ENCODE measurements at regions not wholly inside any gene's neighbourhood (a gene's known extent, or its start where the extent isn't known, plus 50 kb on each side); places are given as distances from the start of the nearest gene placed in this dataset.
"Not testable (repeated sequence)": the region's sequence is repeated elsewhere in the genome, so short reads cannot be mapped to it uniquely, and the experiment has no call there.

GRCh38 chr2:61660511-61661388 is 122.6 kb upstream of the XPO1 start:
- H3K27me3 ChIP-seq (ENCODE audit: control insufficient read depth in 1 of 2, insufficient read depth in 2 of 2, low read length in 2 of 2), result no peaks in the 10 kb centered on the region
- H3K9ac ChIP-seq (ENCODE audit: low read depth in 1 of 2, low read length in 2 of 2), result no peak overlapping the region
- no peaks in the 10 kb centered on the region for H3K9me3 ChIP-seq (ENCODE audit: control insufficient read depth in 1 of 2, low read length in 2 of 2)
- H3K36me3 ChIP-seq (ENCODE audit: control insufficient read depth in 1 of 2, insufficient read depth in 2 of 2, low read length in 2 of 2), result no peaks in the 10 kb centered on the region
- no peak overlapping the region for H3K4me3 ChIP-seq (ENCODE audit: low read depth in 1 of 2, low read length in 2 of 2)
- H3K27ac ChIP-seq (ENCODE audit: low read depth, low read length), result no peak overlapping the region
- H3K4me1 ChIP-seq (ENCODE audit: control insufficient read depth in 1 of 2, insufficient read depth in 2 of 2, low read length in 2 of 2), result peaks cover 0 to 15% of the 10 kb centered on the region in 2 donors

- no peak overlapping the region for H3K9ac ChIP-seq (ENCODE audit: low read depth in 1 of 2, low read length in 2 of 2)
- H3K4me3 ChIP-seq (ENCODE audit: low read depth in 1 of 2, low read length in 2 of 2), result no peak overlapping the region
- no peak overlapping the region for H3K27ac ChIP-seq (ENCODE audit: low read depth, low read length)
- no peaks in the 10 kb centered on the region for H3K9me3 ChIP-seq (ENCODE audit: control insufficient read depth in 1 of 2, low read length in 2 of 2)
- no peaks in the 10 kb centered on the region for H3K27me3 ChIP-seq (ENCODE audit: control insufficient read depth in 1 of 2, insufficient read depth in 2 of 2, low read length in 2 of 2)
- peaks cover 0 to 15% of the 10 kb centered on the region in 2 donors for H3K4me1 ChIP-seq (ENCODE audit: control insufficient read depth in 1 of 2, insufficient read depth in 2 of 2, low read length in 2 of 2)
- no peaks in the 10 kb centered on the region for H3K36me3 ChIP-seq (ENCODE audit: control insufficient read depth in 1 of 2, insufficient read depth in 2 of 2, low read length in 2 of 2)
Measured at GRCh38 chr2:61658841-61659780, 121.0 kb upstream of the XPO1 start.

- not testable (repeated sequence) for H3K9me3 ChIP-seq (ENCODE audit: control insufficient read depth in 1 of 2, low read length in 2 of 2); H3K4me1 ChIP-seq (ENCODE audit: control insufficient read depth in 1 of 2, insufficient read depth in 2 of 2, low read length in 2 of 2); H3K36me3 ChIP-seq (ENCODE audit: control insufficient read depth in 1 of 2, insufficient read depth in 2 of 2, low read length in 2 of 2); H3K4me3 ChIP-seq (ENCODE audit: low read depth in 1 of 2, low read length in 2 of 2); H3K27ac ChIP-seq (ENCODE audit: low read depth, low read length); H3K27me3 ChIP-seq (ENCODE audit: control insufficient read depth in 1 of 2, insufficient read depth in 2 of 2, low read length in 2 of 2); H3K9ac ChIP-seq (ENCODE audit: low read depth in 1 of 2, low read length in 2 of 2)
Measured at GRCh38 chr2:61649946-61650345, 111.8 kb upstream of the XPO1 start.

GRCh38 chr2:61649021-61649420 is 110.9 kb upstream of the XPO1 start:
- Histone ChIP-seq H3K4me3 (ENCODE audit: low read depth in 1 of 2, low read length in 2 of 2) (no peak overlapping the region), H3K36me3 (ENCODE audit: control insufficient read depth in 1 of 2, insufficient read depth in 2 of 2, low read length in 2 of 2) (no peaks in the 10 kb centered on the region), H3K9ac (ENCODE audit: low read depth in 1 of 2, low read length in 2 of 2) (no peak overlapping the region), H3K27me3 (ENCODE audit: control insufficient read depth in 1 of 2, insufficient read depth in 2 of 2, low read length in 2 of 2) (no peaks in the 10 kb centered on the region), H3K9me3 (ENCODE audit: control insufficient read depth in 1 of 2, low read length in 2 of 2) (peaks cover 3 to 6% of the 10 kb centered on the region in 2 donors), H3K27ac (ENCODE audit: low read depth, low read length) (no peak overlapping the region), H3K4me1 (ENCODE audit: control insufficient read depth in 1 of 2, insufficient read depth in 2 of 2, low read length in 2 of 2) (no peaks in the 10 kb centered on the region)

GRCh38 chr2:61647044-61647443 is 108.9 kb upstream of the XPO1 start:
- H3K4me3 ChIP-seq (ENCODE audit: low read depth in 1 of 2, low read length in 2 of 2), result no peak overlapping the region
- H3K4me1 ChIP-seq (ENCODE audit: control insufficient read depth in 1 of 2, insufficient read depth in 2 of 2, low read length in 2 of 2), result no peaks in the 10 kb centered on the region
- no peaks in the 10 kb centered on the region for H3K36me3 ChIP-seq (ENCODE audit: control insufficient read depth in 1 of 2, insufficient read depth in 2 of 2, low read length in 2 of 2)
- no peak overlapping the region for H3K27ac ChIP-seq (ENCODE audit: low read depth, low read length)
- H3K9me3 ChIP-seq (ENCODE audit: control insufficient read depth in 1 of 2, low read length in 2 of 2), result peaks cover 3 to 6% of the 10 kb centered on the region in 2 donors
- no peaks in the 10 kb centered on the region for H3K27me3 ChIP-seq (ENCODE audit: control insufficient read depth in 1 of 2, insufficient read depth in 2 of 2, low read length in 2 of 2)
- no peak overlapping the region for H3K9ac ChIP-seq (ENCODE audit: low read depth in 1 of 2, low read length in 2 of 2)

- H3K9me3 ChIP-seq (ENCODE audit: control insufficient read depth in 1 of 2, low read length in 2 of 2), result peaks cover 0 to 3% of the 10 kb centered on the region in 2 donors
- no peaks in the 10 kb centered on the region for H3K4me1 ChIP-seq (ENCODE audit: control insufficient read depth in 1 of 2, insufficient read depth in 2 of 2, low read length in 2 of 2)
- H3K4me3 ChIP-seq (ENCODE audit: low read depth in 1 of 2, low read length in 2 of 2), result no peak overlapping the region
- H3K9ac ChIP-seq (ENCODE audit: low read depth in 1 of 2, low read length in 2 of 2), result no peak overlapping the region
- H3K27me3 ChIP-seq (ENCODE audit: control insufficient read depth in 1 of 2, insufficient read depth in 2 of 2, low read length in 2 of 2), result no peaks in the 10 kb centered on the region
- no peaks in the 10 kb centered on the region for H3K36me3 ChIP-seq (ENCODE audit: control insufficient read depth in 1 of 2, insufficient read depth in 2 of 2, low read length in 2 of 2)
- no peak overlapping the region for H3K27ac ChIP-seq (ENCODE audit: low read depth, low read length)
Measured at GRCh38 chr2:61645911-61646310, 107.8 kb upstream of the XPO1 start.

GRCh38 chr2:61643153-61643552 is 105.0 kb upstream of the XPO1 start:
- H3K4me3 ChIP-seq (ENCODE audit: low read depth in 1 of 2, low read length in 2 of 2); H3K9me3 ChIP-seq (ENCODE audit: control insufficient read depth in 1 of 2, low read length in 2 of 2); H3K9ac ChIP-seq (ENCODE audit: low read depth in 1 of 2, low read length in 2 of 2); H3K4me1 ChIP-seq (ENCODE audit: control insufficient read depth in 1 of 2, insufficient read depth in 2 of 2, low read length in 2 of 2); H3K36me3 ChIP-seq (ENCODE audit: control insufficient read depth in 1 of 2, insufficient read depth in 2 of 2, low read length in 2 of 2); H3K27ac ChIP-seq (ENCODE audit: low read depth, low read length); H3K27me3 ChIP-seq (ENCODE audit: control insufficient read depth in 1 of 2, insufficient read depth in 2 of 2, low read length in 2 of 2): not testable (repeated sequence)

GRCh38 chr2:61640406-61640805 is 102.2 kb upstream of the XPO1 start:
- no peak overlapping the region for H3K27ac ChIP-seq (ENCODE audit: low read depth, low read length)
- H3K9ac ChIP-seq (ENCODE audit: low read depth in 1 of 2, low read length in 2 of 2), result no peak overlapping the region
- H3K27me3 ChIP-seq (ENCODE audit: control insufficient read depth in 1 of 2, insufficient read depth in 2 of 2, low read length in 2 of 2), result no peaks in the 10 kb centered on the region
- H3K4me1 ChIP-seq (ENCODE audit: control insufficient read depth in 1 of 2, insufficient read depth in 2 of 2, low read length in 2 of 2), result no peaks in the 10 kb centered on the region
- no peaks in the 10 kb centered on the region for H3K36me3 ChIP-seq (ENCODE audit: control insufficient read depth in 1 of 2, insufficient read depth in 2 of 2, low read length in 2 of 2)
- no peak overlapping the region for H3K4me3 ChIP-seq (ENCODE audit: low read depth in 1 of 2, low read length in 2 of 2)
- H3K9me3 ChIP-seq (ENCODE audit: control insufficient read depth in 1 of 2, low read length in 2 of 2), result no peaks in the 10 kb centered on the region

GRCh38 chr2:61639721-61640120 is 101.6 kb upstream of the XPO1 start:
- no peak overlapping the region for H3K9ac ChIP-seq (ENCODE audit: low read depth in 1 of 2, low read length in 2 of 2)
- no peaks in the 10 kb centered on the region for H3K9me3 ChIP-seq (ENCODE audit: control insufficient read depth in 1 of 2, low read length in 2 of 2)
- no peaks in the 10 kb centered on the region for H3K27me3 ChIP-seq (ENCODE audit: control insufficient read depth in 1 of 2, insufficient read depth in 2 of 2, low read length in 2 of 2)
- no peaks in the 10 kb centered on the region for H3K36me3 ChIP-seq (ENCODE audit: control insufficient read depth in 1 of 2, insufficient read depth in 2 of 2, low read length in 2 of 2)
- H3K27ac ChIP-seq (ENCODE audit: low read depth, low read length), result no peak overlapping the region
- H3K4me3 ChIP-seq (ENCODE audit: low read depth in 1 of 2, low read length in 2 of 2), result no peak overlapping the region
- no peaks in the 10 kb centered on the region for H3K4me1 ChIP-seq (ENCODE audit: control insufficient read depth in 1 of 2, insufficient read depth in 2 of 2, low read length in 2 of 2)

- Histone ChIP-seq H3K36me3 (ENCODE audit: control insufficient read depth in 1 of 2, insufficient read depth in 2 of 2, low read length in 2 of 2) (no peaks in the 10 kb centered on the region), H3K4me1 (ENCODE audit: control insufficient read depth in 1 of 2, insufficient read depth in 2 of 2, low read length in 2 of 2) (no peaks in the 10 kb centered on the region), H3K9me3 (ENCODE audit: control insufficient read depth in 1 of 2, low read length in 2 of 2) (no peaks in the 10 kb centered on the region), H3K4me3 (ENCODE audit: low read depth in 1 of 2, low read length in 2 of 2) (no peak overlapping the region), H3K27me3 (ENCODE audit: control insufficient read depth in 1 of 2, insufficient read depth in 2 of 2, low read length in 2 of 2) (no peaks in the 10 kb centered on the region), H3K9ac (ENCODE audit: low read depth in 1 of 2, low read length in 2 of 2) (no peak overlapping the region), H3K27ac (ENCODE audit: low read depth, low read length) (no peak overlapping the region)
Measured at GRCh38 chr2:61636686-61637085, 98.5 kb upstream of the XPO1 start.
